ENCODE measurements at regions not wholly inside any gene's neighbourhood (a gene's known extent, or its start where the extent isn't known, plus 50 kb on each side); places are given as distances from the start of the nearest gene placed in this dataset.

- TF ChIP-seq CTCF (IDR thresholded peaks at IDR 0.05; ENCODE audit: low read depth, low read length) = no peak
- DNase-seq (ENCODE audit: low read depth in 2 of 2) = no peak
- H3K4me3 ChIP-seq (replicated peaks in 1 of 2; ENCODE audit: low read depth in 2 of 2, low read length in 2 of 2) = no peak overlapping the region
These were observed 205.0 kb downstream of the PABPC4L start for GRCh38 chr4:133996431-133997121.

- no peak overlapping the region for H3K4me3 ChIP-seq (replicated peaks in 1 of 2; ENCODE audit: low read depth in 2 of 2, low read length in 2 of 2)
These were observed 206.2 kb downstream of the PABPC4L start for GRCh38 chr4:133995243-133995960.

GRCh38 chr4:133982533-133983224, 218.9 kb downstream of the PABPC4L start:
- no peak for TF ChIP-seq CTCF (IDR thresholded peaks at IDR 0.05; ENCODE audit: low read depth, low read length)
- no peak overlapping the region for H3K4me3 ChIP-seq (replicated peaks in 1 of 2; ENCODE audit: low read depth in 2 of 2, low read length in 2 of 2)
- DNase-seq (ENCODE audit: low read depth in 2 of 2) = no peak

More at GRCh38 chr4:133995243-133995960, 206.2 kb downstream of the PABPC4L start:
- DNase-seq (ENCODE audit: low read depth in 2 of 2) = no peak
- no peak for TF ChIP-seq CTCF (IDR thresholded peaks at IDR 0.05; ENCODE audit: low read depth, low read length)

GRCh38 chr4:133981327-133981726, 220.3 kb downstream of the PABPC4L start:
- H3K4me3 ChIP-seq (replicated peaks in 1 of 2; ENCODE audit: low read depth in 2 of 2, low read length in 2 of 2) = no peak overlapping the region
- DNase-seq (ENCODE audit: low read depth in 2 of 2) = no peak
- no peak for TF ChIP-seq CTCF (IDR thresholded peaks at IDR 0.05; ENCODE audit: low read depth, low read length)

GRCh38 chr4:133972586-133972985, 229.0 kb downstream of the PABPC4L start:
- no peak for DNase-seq (ENCODE audit: low read depth in 2 of 2)
- no peak overlapping the region for H3K4me3 ChIP-seq (replicated peaks in 1 of 2; ENCODE audit: low read depth in 2 of 2, low read length in 2 of 2)
- TF ChIP-seq CTCF (IDR thresholded peaks at IDR 0.05; ENCODE audit: low read depth, low read length) = no peak

- H3K4me3 ChIP-seq (replicated peaks in 1 of 2; ENCODE audit: low read depth in 2 of 2, low read length in 2 of 2) = no peak overlapping the region
- TF ChIP-seq CTCF (IDR thresholded peaks at IDR 0.05; ENCODE audit: low read depth, low read length) = no peak
- DNase-seq (ENCODE audit: low read depth in 2 of 2) = peak; percentile 42 to 86
These were observed 232.3 kb downstream of the PABPC4L start for GRCh38 chr4:133969202-133969848.
